ENCODE measurements at regions not wholly inside any gene's neighbourhood (a gene's known extent, or its start where the extent isn't known, plus 50 kb on each side); places are given as distances from the start of the nearest gene placed in this dataset.

DNA sequence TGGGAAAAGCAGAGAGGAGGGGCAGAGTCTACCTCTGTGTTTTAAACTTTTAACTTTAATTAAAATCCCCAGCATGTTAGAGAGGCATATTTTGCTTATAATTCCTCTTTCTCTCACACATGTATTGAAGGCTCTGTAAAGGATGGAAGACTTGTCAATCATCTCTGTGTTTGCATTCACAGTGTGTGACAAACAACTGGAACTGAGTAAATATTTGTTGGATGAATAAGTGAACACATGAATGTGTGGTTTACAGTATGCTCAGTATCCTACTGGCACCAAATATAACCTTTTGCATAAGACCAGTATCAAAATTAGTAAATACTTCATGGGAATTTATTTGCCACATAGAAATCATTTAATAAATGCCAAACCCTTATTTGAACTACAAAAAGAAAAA is 829.0 kb downstream of the GRID1 start:
- Mint-ChIP-seq H3K27me3 (ENCODE audit: insufficient read depth, low read depth, poor library complexity) (peaks cover 2% of the 10 kb centered on the region), H3K9me3 (peaks cover 67% of the 10 kb centered on the region), H3K36me3 (ENCODE audit: low read depth) (peaks cover 9% of the 10 kb centered on the region), H3K4me1 (peaks cover 4% of the 10 kb centered on the region; the same call in 2 of the 3 replicates), H3K4me3 (no peak overlapping the region), H3K27ac (no peak overlapping the region)
- TF ChIP-seq ZNF114 (CRISPR knock-in tag; IDR thresholded peaks at IDR 0.05) (no peak), POLR2AphosphoS5 (IDR thresholded peaks at IDR 0.05; ENCODE audit: low read depth) (no peak), NANOG (IDR thresholded peaks at IDR 0.05; ENCODE audit: borderline replicate concordance) (no peak), ZNF331 (CRISPR knock-in tag; IDR thresholded peaks at IDR 0.05; ENCODE audit: low read depth) (no peak), CREB1 (CRISPR knock-in tag; IDR thresholded peaks at IDR 0.05; ENCODE audit: low read depth) (no peak), EZH2phosphoT487 (IDR thresholded peaks at IDR 0.05; ENCODE audit: unreplicated experiment) (no peak), EZH2 (IDR thresholded peaks at IDR 0.05; ENCODE audit: low read depth, unreplicated experiment) (no peak), STAT1 (IDR thresholded peaks at IDR 0.05; ENCODE audit: unreplicated experiment) (no peak), JUNB (IDR thresholded peaks at IDR 0.05; ENCODE audit: unreplicated experiment) (no peak)
- TF ChIP-seq, protein P1, sequence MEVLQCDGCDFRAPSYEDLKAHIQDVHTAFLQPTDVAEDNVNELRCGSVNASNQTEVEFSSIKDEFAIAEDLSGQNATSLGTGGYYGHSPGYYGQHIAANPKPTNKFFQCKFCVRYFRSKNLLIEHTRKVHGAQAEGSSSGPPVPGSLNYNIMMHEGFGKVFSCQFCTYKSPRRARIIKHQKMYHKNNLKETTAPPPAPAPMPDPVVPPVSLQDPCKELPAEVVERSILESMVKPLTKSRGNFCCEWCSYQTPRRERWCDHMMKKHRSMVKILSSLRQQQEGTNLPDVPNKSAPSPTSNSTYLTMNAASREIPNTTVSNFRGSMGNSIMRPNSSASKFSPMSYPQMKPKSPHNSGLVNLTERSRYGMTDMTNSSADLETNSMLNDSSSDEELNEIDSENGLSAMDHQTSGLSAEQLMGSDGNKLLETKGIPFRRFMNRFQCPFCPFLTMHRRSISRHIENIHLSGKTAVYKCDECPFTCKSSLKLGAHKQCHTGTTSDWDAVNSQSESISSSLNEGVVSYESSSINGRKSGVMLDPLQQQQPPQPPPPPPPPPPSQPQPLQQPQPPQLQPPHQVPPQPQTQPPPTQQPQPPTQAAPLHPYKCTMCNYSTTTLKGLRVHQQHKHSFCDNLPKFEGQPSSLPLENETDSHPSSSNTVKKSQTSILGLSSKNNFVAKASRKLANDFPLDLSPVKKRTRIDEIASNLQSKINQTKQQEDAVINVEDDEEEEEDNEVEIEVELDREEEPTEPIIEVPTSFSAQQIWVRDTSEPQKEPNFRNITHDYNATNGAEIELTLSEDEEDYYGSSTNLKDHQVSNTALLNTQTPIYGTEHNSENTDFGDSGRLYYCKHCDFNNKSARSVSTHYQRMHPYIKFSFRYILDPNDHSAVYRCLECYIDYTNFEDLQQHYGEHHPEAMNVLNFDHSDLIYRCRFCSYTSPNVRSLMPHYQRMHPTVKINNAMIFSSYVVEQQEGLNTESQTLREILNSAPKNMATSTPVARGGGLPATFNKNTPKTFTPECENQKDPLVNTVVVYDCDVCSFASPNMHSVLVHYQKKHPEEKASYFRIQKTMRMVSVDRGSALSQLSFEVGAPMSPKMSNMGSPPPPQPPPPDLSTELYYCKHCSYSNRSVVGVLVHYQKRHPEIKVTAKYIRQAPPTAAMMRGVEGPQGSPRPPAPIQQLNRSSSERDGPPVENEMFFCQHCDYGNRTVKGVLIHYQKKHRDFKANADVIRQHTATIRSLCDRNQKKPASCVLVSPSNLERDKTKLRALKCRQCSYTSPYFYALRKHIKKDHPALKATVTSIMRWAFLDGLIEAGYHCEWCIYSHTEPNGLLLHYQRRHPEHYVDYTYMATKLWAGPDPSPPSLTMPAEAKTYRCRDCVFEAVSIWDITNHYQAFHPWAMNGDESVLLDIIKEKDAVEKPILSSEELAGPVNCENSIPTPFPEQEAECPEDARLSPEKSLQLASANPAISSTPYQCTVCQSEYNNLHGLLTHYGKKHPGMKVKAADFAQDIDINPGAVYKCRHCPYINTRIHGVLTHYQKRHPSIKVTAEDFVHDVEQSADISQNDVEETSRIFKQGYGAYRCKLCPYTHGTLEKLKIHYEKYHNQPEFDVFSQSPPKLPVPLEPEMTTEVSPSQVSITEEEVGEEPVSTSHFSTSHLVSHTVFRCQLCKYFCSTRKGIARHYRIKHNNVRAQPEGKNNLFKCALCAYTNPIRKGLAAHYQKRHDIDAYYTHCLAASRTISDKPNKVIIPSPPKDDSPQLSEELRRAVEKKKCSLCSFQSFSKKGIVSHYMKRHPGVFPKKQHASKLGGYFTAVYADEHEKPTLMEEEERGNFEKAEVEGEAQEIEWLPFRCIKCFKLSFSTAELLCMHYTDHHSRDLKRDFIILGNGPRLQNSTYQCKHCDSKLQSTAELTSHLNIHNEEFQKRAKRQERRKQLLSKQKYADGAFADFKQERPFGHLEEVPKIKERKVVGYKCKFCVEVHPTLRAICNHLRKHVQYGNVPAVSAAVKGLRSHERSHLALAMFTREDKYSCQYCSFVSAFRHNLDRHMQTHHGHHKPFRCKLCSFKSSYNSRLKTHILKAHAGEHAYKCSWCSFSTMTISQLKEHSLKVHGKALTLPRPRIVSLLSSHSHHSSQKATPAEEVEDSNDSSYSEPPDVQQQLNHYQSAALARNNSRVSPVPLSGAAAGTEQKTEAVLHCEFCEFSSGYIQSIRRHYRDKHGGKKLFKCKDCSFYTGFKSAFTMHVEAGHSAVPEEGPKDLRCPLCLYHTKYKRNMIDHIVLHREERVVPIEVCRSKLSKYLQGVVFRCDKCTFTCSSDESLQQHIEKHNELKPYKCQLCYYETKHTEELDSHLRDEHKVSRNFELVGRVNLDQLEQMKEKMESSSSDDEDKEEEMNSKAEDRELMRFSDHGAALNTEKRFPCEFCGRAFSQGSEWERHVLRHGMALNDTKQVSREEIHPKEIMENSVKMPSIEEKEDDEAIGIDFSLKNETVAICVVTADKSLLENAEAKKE (CRISPR knock-in tag; IDR thresholded peaks at IDR 0.05), result no peak
- TF ChIP-seq, protein P2, sequence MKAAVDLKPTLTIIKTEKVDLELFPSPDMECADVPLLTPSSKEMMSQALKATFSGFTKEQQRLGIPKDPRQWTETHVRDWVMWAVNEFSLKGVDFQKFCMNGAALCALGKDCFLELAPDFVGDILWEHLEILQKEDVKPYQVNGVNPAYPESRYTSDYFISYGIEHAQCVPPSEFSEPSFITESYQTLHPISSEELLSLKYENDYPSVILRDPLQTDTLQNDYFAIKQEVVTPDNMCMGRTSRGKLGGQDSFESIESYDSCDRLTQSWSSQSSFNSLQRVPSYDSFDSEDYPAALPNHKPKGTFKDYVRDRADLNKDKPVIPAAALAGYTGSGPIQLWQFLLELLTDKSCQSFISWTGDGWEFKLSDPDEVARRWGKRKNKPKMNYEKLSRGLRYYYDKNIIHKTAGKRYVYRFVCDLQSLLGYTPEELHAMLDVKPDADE (IDR thresholded peaks at IDR 0.05), result no peak
- TF ChIP-seq, protein P3, sequence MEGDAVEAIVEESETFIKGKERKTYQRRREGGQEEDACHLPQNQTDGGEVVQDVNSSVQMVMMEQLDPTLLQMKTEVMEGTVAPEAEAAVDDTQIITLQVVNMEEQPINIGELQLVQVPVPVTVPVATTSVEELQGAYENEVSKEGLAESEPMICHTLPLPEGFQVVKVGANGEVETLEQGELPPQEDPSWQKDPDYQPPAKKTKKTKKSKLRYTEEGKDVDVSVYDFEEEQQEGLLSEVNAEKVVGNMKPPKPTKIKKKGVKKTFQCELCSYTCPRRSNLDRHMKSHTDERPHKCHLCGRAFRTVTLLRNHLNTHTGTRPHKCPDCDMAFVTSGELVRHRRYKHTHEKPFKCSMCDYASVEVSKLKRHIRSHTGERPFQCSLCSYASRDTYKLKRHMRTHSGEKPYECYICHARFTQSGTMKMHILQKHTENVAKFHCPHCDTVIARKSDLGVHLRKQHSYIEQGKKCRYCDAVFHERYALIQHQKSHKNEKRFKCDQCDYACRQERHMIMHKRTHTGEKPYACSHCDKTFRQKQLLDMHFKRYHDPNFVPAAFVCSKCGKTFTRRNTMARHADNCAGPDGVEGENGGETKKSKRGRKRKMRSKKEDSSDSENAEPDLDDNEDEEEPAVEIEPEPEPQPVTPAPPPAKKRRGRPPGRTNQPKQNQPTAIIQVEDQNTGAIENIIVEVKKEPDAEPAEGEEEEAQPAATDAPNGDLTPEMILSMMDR (conservative IDR thresholded peaks at IDR 0.05; ENCODE audit: low read depth in 2 of 2), result no peak
- TF ChIP-seq, protein P4, sequence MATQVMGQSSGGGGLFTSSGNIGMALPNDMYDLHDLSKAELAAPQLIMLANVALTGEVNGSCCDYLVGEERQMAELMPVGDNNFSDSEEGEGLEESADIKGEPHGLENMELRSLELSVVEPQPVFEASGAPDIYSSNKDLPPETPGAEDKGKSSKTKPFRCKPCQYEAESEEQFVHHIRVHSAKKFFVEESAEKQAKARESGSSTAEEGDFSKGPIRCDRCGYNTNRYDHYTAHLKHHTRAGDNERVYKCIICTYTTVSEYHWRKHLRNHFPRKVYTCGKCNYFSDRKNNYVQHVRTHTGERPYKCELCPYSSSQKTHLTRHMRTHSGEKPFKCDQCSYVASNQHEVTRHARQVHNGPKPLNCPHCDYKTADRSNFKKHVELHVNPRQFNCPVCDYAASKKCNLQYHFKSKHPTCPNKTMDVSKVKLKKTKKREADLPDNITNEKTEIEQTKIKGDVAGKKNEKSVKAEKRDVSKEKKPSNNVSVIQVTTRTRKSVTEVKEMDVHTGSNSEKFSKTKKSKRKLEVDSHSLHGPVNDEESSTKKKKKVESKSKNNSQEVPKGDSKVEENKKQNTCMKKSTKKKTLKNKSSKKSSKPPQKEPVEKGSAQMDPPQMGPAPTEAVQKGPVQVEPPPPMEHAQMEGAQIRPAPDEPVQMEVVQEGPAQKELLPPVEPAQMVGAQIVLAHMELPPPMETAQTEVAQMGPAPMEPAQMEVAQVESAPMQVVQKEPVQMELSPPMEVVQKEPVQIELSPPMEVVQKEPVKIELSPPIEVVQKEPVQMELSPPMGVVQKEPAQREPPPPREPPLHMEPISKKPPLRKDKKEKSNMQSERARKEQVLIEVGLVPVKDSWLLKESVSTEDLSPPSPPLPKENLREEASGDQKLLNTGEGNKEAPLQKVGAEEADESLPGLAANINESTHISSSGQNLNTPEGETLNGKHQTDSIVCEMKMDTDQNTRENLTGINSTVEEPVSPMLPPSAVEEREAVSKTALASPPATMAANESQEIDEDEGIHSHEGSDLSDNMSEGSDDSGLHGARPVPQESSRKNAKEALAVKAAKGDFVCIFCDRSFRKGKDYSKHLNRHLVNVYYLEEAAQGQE (IDR thresholded peaks at IDR 0.05; ENCODE audit: unreplicated experiment), result no peak
- no peak overlapping the region for H3K4me3 ChIP-seq
- H3K4me1 ChIP-seq (ENCODE audit: insufficient read depth), result peaks cover 9% of the 10 kb centered on the region; the same call in 1 of the 2 replicates
- H3K4me2 ChIP-seq, result no peak overlapping the region
- no peaks in the 10 kb centered on the region for H3F3A ChIP-seq (replicated peaks; ENCODE audit: low read depth)
- no peak for ATAC-seq
- H3K79me2 ChIP-seq (replicated peaks; ENCODE audit: insufficient read depth), result no peaks in the 10 kb centered on the region
- H4K20me1 ChIP-seq (replicated peaks; ENCODE audit: insufficient read depth), result no peaks in the 10 kb centered on the region
- H3K27ac ChIP-seq (ENCODE audit: low read depth), result no peak overlapping the region
- no peak for DNase-seq (ENCODE audit: low spot score)
- H2AFZ ChIP-seq, result no peak overlapping the region
- no peaks in the 10 kb centered on the region for H3K27me3 ChIP-seq (ENCODE audit: insufficient read depth)
- no peaks in the 10 kb centered on the region for H3K9me2 ChIP-seq (ENCODE audit: insufficient read depth)
- H3K36me3 ChIP-seq (ENCODE audit: insufficient read depth), result no peaks in the 10 kb centered on the region

All from GM23338 (cell line).